ENCODE measurements at regions not wholly inside any gene's neighbourhood (a gene's known extent, or its start where the extent isn't known, plus 50 kb on each side); places are given as distances from the start of the nearest gene placed in this dataset.
"Not testable (repeated sequence)": the region's sequence is repeated elsewhere in the genome, so short reads cannot be mapped to it uniquely, and the experiment has no call there.

DNA sequence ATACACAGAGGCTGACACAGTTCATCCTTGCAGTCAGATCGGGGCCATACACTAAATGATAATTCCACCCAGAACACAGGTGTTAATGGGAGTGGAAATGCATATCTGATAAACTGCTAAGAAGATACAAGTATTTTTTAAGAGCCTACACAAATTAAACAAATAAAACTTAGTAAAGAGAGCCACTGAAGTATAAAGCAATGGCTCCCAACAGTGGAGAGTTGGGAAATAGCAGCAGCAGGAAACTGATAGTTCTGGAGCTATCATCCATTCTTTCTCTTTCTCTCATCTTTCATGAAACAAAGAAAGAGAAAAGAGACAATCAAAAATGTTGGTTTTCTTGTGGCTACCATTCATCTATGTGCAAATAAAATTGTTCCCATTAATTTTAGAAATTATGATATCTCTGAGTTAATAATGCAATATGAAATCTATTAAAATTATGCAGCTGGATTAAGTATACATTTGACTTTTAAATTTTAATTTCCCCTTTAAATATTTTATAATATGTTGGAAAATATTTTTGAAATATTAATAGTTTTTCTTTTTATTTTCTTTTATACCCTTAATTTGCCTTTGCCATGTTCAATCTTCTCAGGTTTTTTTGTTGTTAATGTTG, 120.8 kb downstream of the EMB start:
- WGBS, 2 donors: 65 to 71% methylated on average over 1 of the region's 1 CpG
- intact Hi-C loops (cut with DNase I): no loop called here
- TF ChIP-seq, protein P1, sequence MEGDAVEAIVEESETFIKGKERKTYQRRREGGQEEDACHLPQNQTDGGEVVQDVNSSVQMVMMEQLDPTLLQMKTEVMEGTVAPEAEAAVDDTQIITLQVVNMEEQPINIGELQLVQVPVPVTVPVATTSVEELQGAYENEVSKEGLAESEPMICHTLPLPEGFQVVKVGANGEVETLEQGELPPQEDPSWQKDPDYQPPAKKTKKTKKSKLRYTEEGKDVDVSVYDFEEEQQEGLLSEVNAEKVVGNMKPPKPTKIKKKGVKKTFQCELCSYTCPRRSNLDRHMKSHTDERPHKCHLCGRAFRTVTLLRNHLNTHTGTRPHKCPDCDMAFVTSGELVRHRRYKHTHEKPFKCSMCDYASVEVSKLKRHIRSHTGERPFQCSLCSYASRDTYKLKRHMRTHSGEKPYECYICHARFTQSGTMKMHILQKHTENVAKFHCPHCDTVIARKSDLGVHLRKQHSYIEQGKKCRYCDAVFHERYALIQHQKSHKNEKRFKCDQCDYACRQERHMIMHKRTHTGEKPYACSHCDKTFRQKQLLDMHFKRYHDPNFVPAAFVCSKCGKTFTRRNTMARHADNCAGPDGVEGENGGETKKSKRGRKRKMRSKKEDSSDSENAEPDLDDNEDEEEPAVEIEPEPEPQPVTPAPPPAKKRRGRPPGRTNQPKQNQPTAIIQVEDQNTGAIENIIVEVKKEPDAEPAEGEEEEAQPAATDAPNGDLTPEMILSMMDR (IDR thresholded peaks at IDR 0.05): no peak
- Histone ChIP-seq H3K27me3 (no peaks in the 10 kb centered on the region), H3K9me3 (no peaks in the 10 kb centered on the region), H3K27ac (no peak overlapping the region), H3K36me3 (no peaks in the 10 kb centered on the region), H3K4me1 (no peaks in the 10 kb centered on the region), H3K4me3 (no peak overlapping the region)
- DNase-seq: no peak

- TF ChIP-seq, protein P1 (IDR thresholded peaks at IDR 0.05): no peak
- TF ChIP-seq POLR2A (IDR thresholded peaks at IDR 0.05): no peak
- Histone ChIP-seq H3K4me3 (no peak overlapping the region), H3K9me3 (no peaks in the 10 kb centered on the region), H3K27ac (no peak overlapping the region), H3K27me3 (no peaks in the 10 kb centered on the region), H3K4me1 (no peaks in the 10 kb centered on the region), H3K36me3 (no peaks in the 10 kb centered on the region)
- intact Hi-C loops (cut with DNase I): no loop called here
- DNase-seq: no peak
- WGBS, 2 donors: 63 to 68% methylated on average over 1 of the region's 1 CpG
Observed at GRCh38 chr5:50318220-50318619, 122.9 kb downstream of the EMB start.

DNA sequence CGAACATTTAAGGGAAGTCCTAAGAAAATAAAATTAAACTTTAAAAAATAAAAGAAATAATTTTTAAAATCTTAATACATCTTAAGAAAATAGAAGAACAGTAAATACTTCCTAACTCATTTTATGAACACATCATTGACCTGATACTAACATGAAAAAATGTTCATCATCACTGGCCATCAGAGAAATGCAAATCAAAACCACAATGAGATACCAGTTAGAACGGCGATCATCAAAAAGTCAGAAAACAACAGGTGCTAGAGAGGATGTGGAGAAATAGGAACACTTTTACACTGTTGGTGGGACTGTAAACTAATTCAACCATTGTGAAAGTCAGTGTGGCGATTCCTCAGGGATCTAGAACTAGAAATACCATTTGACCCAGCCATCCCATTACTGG, 134.6 kb downstream of the EMB start:
- intact Hi-C loops (cut with DNase I); DNase-seq; H3K4me1 ChIP-seq; H3K9me3 ChIP-seq; H3K27me3 ChIP-seq; H3K4me3 ChIP-seq; H3K27ac ChIP-seq; H3K36me3 ChIP-seq: not testable (repeated sequence)
- WGBS, 2 donors: 72 to 73% methylated on average over 4 of the region's 4 CpGs

GRCh38 chr5:50302815-50303490, 138.1 kb downstream of the EMB start:
- Histone ChIP-seq H3K4me1 (no peaks in the 10 kb centered on the region), H3K9me3 (peaks cover 0 to 4% (median 0%) of the 10 kb centered on the region in 3 donors), H3K27me3 (no peaks in the 10 kb centered on the region), H3K36me3 (no peaks in the 10 kb centered on the region), H3K27ac (no peak overlapping the region), H3K4me3 (no peak overlapping the region)
- intact Hi-C loops (cut with DNase I): no loop called here
- DNase-seq: no peak
- 65 to 72% methylated on average over 3 of the region's 3 CpGs for WGBS, 2 donors
- no peak for TF ChIP-seq POLR2A (IDR thresholded peaks at IDR 0.05)
- TF ChIP-seq, protein P1 (IDR thresholded peaks at IDR 0.05): no peak

GRCh38 chr5:50301756-50302155, 139.3 kb downstream of the EMB start:
- 27 to 38% methylated on average over 1 of the region's 1 CpG for WGBS, 2 donors

More at GRCh38 chr5:50301756-50302155, 139.3 kb downstream of the EMB start:
- TF ChIP-seq, protein P1 (IDR thresholded peaks at IDR 0.05): no peak
- H3K27ac ChIP-seq: no peak overlapping the region
- no peak overlapping the region for H3K4me3 ChIP-seq
- intact Hi-C loops (cut with DNase I): no loop called here
- H3K36me3 ChIP-seq: no peaks in the 10 kb centered on the region
- no peak for DNase-seq
- H3K9me3 ChIP-seq: no peaks in the 10 kb centered on the region
- H3K27me3 ChIP-seq: no peaks in the 10 kb centered on the region
- H3K4me1 ChIP-seq: no peaks in the 10 kb centered on the region

Measured in esophagus squamous epithelium (tissue), 5 donors.